PC-9 (cell line): ENCODE measurements at regions not wholly inside any gene's neighbourhood (a gene's known extent, or its start where the extent isn't known, plus 50 kb on each side); places are given as distances from the start of the nearest gene placed in this dataset.

Experiments used
- BruUV-seq: library from RNA; stranded (reverse); fragments of 400-500 nt; replicated peaks from 2 replicates; lab custom pipeline; 2021; lab: Mats Ljungman, UMichigan
- CTCF ChIA-PET: fragments of 300-600 bp; sonication (Branson Sonifier 250); formaldehyde crosslinking; loops from one replicate; lab custom pipeline; 2022; ENCODE audit warnings: antibody characterized with exemption; lab: Charles Lee
- POLR2A ChIA-PET: fragments of 300-600 bp; sonication (Branson Sonifier 250); formaldehyde crosslinking; loops from one replicate; lab custom pipeline; 2022; ENCODE audit warnings: antibody characterized with exemption; ENCODE audit not compliant: unreplicated experiment; lab: Charles Lee
- DNase-seq, 2 experiments: peaks; one replicate each; pipeline versions ENCODE4 v3.0.0 to v3.0.0-alpha.2; 2015 to 2022; ENCODE audit warnings: mixed read lengths in 1 of 2
- H2AFZ ChIP-seq: fragments of 200-600 bp; sonication (generic); 2 replicates; pipeline ENCODE4 v1.8.1; 2017; ENCODE audit warnings: antibody characterized with exemption
- H3F3A ChIP-seq: fragments of 200-600 bp; sonication (generic); 2 replicates; pipeline ENCODE4 v1.8.1; 2017; ENCODE audit warnings: antibody characterized with exemption, mild to moderate bottlenecking, low read depth; ENCODE audit not compliant: insufficient read depth
- H3K27ac ChIP-seq: fragments of 200-600 bp; sonication (generic); 2 replicates; pipeline ENCODE4 v1.6.1; 2016; ENCODE audit warnings: mixed run types
- H3K27me3 ChIP-seq: fragments of 200-600 bp; sonication (generic); 2 replicates; pipeline ENCODE4 v1.6.1; 2016; ENCODE audit warnings: low read depth, mixed run types; ENCODE audit not compliant: insufficient read depth
- H3K36me3 ChIP-seq: fragments of 200-600 bp; sonication (generic); 2 replicates; pipeline ENCODE4 v1.6.1; 2016; ENCODE audit warnings: low read depth, mixed run types
- H3K4me1 ChIP-seq: fragments of 200-600 bp; sonication (generic); replicated peaks from 2 replicates; pipeline ENCODE4 v1.6.1; 2016; ENCODE audit warnings: mixed run types; ENCODE audit not compliant: insufficient read depth
- H3K4me2 ChIP-seq: fragments of 200-600 bp; sonication (generic); 2 replicates; pipeline ENCODE4 v1.6.1; 2017; ENCODE audit warnings: mixed run types
- H3K4me3 ChIP-seq: fragments of 200-600 bp; sonication (generic); 2 replicates; pipeline ENCODE4 v1.6.1; 2016; ENCODE audit warnings: mixed run types
- H3K79me2 ChIP-seq: fragments of 200-600 bp; sonication (generic); 2 replicates; pipeline ENCODE4 v1.6.1; 2017; ENCODE audit warnings: low read depth, mixed run types
- H3K9me2 ChIP-seq: fragments of 200-600 bp; sonication (generic); 2 replicates; pipeline ENCODE4 v1.8.1; 2017; ENCODE audit warnings: mild to moderate bottlenecking; ENCODE audit not compliant: insufficient read depth
- H3K9me3 ChIP-seq: fragments of 200-600 bp; sonication (generic); 2 replicates; pipeline ENCODE4 v1.8.1; 2016; ENCODE audit warnings: low read depth; ENCODE audit not compliant: insufficient read depth
- H4K20me1 ChIP-seq: fragments of 200-600 bp; sonication (generic); 2 replicates; pipeline ENCODE4 v1.8.1; 2017; ENCODE audit not compliant: insufficient read depth
- CTCF ChIP-seq: fragments of 200-600 bp; sonication (generic); conservative IDR thresholded peaks from 2 replicates; pipeline ENCODE4 v1.6.1; 2017; ENCODE audit warnings: mixed run types, antibody characterized with exemption, mild to moderate bottlenecking, moderate library complexity
- EZH2 ChIP-seq: fragments of 200-600 bp; sonication (generic); IDR thresholded peaks from 2 replicates; pipeline ENCODE4 v1.8.0; 2017; ENCODE audit warnings: antibody characterized with exemption, low read depth
- intact Hi-C: fragments of 100-400 bp; cut with micrococcal nuclease; formaldehyde crosslinking; loops from one replicate; pipeline ENCODE4 v1.10.0; 2022; ENCODE audit not compliant: unreplicated experiment

DNA sequence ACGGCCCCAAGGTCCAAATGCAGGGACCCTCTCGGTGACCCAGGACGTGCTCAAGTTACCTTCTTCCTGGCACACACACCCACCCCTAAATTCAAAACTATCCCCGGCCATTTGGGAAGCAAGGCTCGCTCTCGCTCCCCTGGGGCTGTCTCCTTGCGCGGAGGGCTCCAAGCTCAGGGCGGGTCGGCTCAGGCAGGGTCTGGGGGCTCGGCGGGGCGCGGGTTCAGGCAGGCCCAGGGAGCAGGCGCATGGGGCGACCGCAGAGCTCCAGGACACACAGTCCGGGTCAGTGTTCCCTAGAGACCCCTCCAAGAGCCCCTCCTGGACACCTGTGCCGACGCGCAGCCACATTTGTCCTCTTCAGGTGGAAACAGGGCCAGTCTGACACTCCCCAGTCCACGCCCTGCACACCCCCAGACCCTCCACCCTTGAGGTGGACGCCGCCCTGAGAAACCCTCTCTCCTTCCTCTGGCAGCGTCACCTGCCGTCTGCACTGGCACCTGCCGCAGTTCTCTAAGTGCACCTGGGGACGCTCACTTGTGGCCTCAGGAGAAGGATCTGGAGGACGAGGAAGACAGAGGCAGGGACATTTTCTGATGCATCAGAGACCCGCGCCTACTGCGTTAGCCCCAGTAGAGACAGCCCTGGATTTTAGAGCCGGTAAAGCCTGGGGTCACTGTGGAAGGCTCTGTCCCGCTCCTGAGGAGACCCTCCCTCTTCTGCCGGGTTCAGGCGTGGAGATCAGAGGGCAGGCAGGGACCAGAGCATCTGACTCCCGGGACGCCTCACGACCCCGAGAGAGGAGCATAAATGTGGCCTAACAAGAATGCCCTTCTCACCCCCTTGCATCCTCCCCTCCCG is 138.8 kb downstream of the TWIST2 start:
- no peak for TF ChIP-seq CTCF
- no peak for TF ChIP-seq EZH2
- peaks cover 96% of the 10 kb centered on the region for H3K27me3 ChIP-seq
- H3K27ac ChIP-seq: no peak overlapping the region
- no peak overlapping the region for H3K4me2 ChIP-seq
- intact Hi-C loops: no loop called here
- no peaks in the 10 kb centered on the region for H3K36me3 ChIP-seq
- H3K9me3 ChIP-seq: no peaks in the 10 kb centered on the region
- no peaks in the 10 kb centered on the region for H3K4me1 ChIP-seq
- ChIA-PET CTCF (no interaction called here), POLR2A (no interaction called here)
- H3F3A ChIP-seq: no peaks in the 10 kb centered on the region
- no TSS peak for BruUV-seq
- DNase-seq: no peak
- H3K9me2 ChIP-seq: no peaks in the 10 kb centered on the region
- H4K20me1 ChIP-seq: no peaks in the 10 kb centered on the region
- H3K4me3 ChIP-seq: no peak overlapping the region
- H2AFZ ChIP-seq: no peak overlapping the region
- H3K79me2 ChIP-seq: no peaks in the 10 kb centered on the region

GRCh38 chr2:238987352-238987981 is 139.6 kb downstream of the TWIST2 start:
- no peak overlapping the region for H2AFZ ChIP-seq
- no peak for TF ChIP-seq CTCF
- TF ChIP-seq EZH2: no peak
- no TSS peak for BruUV-seq
- ChIA-PET POLR2A (no interaction called here), CTCF (no interaction called here)
- DNase-seq: no peak
- H4K20me1 ChIP-seq: no peaks in the 10 kb centered on the region
- H3K4me3 ChIP-seq: no peak overlapping the region
- peaks cover 96% of the 10 kb centered on the region for H3K27me3 ChIP-seq
- no peak overlapping the region for H3K27ac ChIP-seq
- no peak overlapping the region for H3K4me2 ChIP-seq
- H3K36me3 ChIP-seq: no peaks in the 10 kb centered on the region
- no peaks in the 10 kb centered on the region for H3K79me2 ChIP-seq
- H3K9me3 ChIP-seq: no peaks in the 10 kb centered on the region
- H3K9me2 ChIP-seq: no peaks in the 10 kb centered on the region
- H3K4me1 ChIP-seq: no peaks in the 10 kb centered on the region
- H3F3A ChIP-seq: no peaks in the 10 kb centered on the region
- intact Hi-C loops: no loop called here

- DNase-seq: no peak
- Histone ChIP-seq H3K36me3 (no peaks in the 10 kb centered on the region), H3F3A (no peaks in the 10 kb centered on the region), H3K9me3 (no peaks in the 10 kb centered on the region), H3K4me1 (no peaks in the 10 kb centered on the region), H4K20me1 (no peaks in the 10 kb centered on the region), H3K27me3 (peaks cover 96% of the 10 kb centered on the region), H3K27ac (no peak overlapping the region), H3K79me2 (no peaks in the 10 kb centered on the region), H2AFZ (no peak overlapping the region), H3K4me3 (no peak overlapping the region), H3K4me2 (no peak overlapping the region), H3K9me2 (no peaks in the 10 kb centered on the region)
- intact Hi-C loops: no loop called here
- ChIA-PET CTCF (no interaction called here), POLR2A (no interaction called here)
- no TSS peak for BruUV-seq
- no peak for TF ChIP-seq EZH2
- no peak for TF ChIP-seq CTCF
Measured at GRCh38 chr2:238988105-238988504, 140.2 kb downstream of the TWIST2 start.
